Neural cell (in vitro differentiated cells): ENCODE measurements at regions not wholly inside any gene's neighbourhood (a gene's known extent, or its start where the extent isn't known, plus 50 kb on each side); places are given as distances from the start of the nearest gene placed in this dataset.

Source experiments
- H2AFZ ChIP-seq: fragments of 200-600, 300-800 bp; sonication (generic), shearing (Covaris generic); 2 replicates; pipeline ENCODE4 v1.6.0; 2014; ENCODE audit warnings: low read depth, mild to moderate bottlenecking, antibody characterized with exemption, low read length, moderate library complexity
- H3F3A ChIP-seq: fragments of 200-600 bp; shearing (Covaris generic); 2 replicates; pipeline ENCODE4 v1.6.1; 2016; ENCODE audit warnings: mild to moderate bottlenecking, moderate library complexity, mixed read lengths, antibody characterized with exemption, low read length; ENCODE audit not compliant: insufficient read depth, poor library complexity, severe bottlenecking
- H3K27ac ChIP-seq: fragments of 200-600, 300-800 bp; sonication (generic), shearing (Covaris generic); 2 replicates; pipeline ENCODE4 v1.5.1; 2014; ENCODE audit warnings: mild to moderate bottlenecking, low read length, moderate library complexity
- H3K27me3 ChIP-seq: fragments of 300-800, 200-600 bp; sonication (generic), shearing (Covaris generic); 2 replicates; pipeline ENCODE4 v1.6.0; 2014; ENCODE audit warnings: mild to moderate bottlenecking, low read depth, low read length, moderate library complexity; ENCODE audit not compliant: insufficient read depth
- H3K36me3 ChIP-seq: fragments of 300-800, 200-600 bp; sonication (generic), shearing (Covaris generic); 2 replicates; pipeline ENCODE4 v1.5.1; 2014; ENCODE audit warnings: mild to moderate bottlenecking, antibody characterized with exemption, low read length, moderate library complexity; ENCODE audit not compliant: insufficient read depth
- H3K4me2 ChIP-seq: fragments of 300-800, 200-600 bp; sonication (generic), shearing (Covaris generic); 2 replicates; pipeline ENCODE4 v1.6.0; 2014; ENCODE audit warnings: mild to moderate bottlenecking, low read length
- H3K4me3 ChIP-seq: fragments of 300-800, 200-600 bp; sonication (generic), shearing (Covaris generic); 2 replicates; pipeline ENCODE4 v1.5.1; 2014; ENCODE audit warnings: mild to moderate bottlenecking, low read length, moderate library complexity
- H3K79me2 ChIP-seq: fragments of 200-600 bp; shearing (Covaris generic); replicated peaks from 2 replicates; pipeline ENCODE4 v1.6.0; 2014; ENCODE audit warnings: mild to moderate bottlenecking, low read length, moderate library complexity; ENCODE audit not compliant: insufficient read depth
- H3K9ac ChIP-seq: fragments of 300-800, 200-600 bp; sonication (generic), shearing (Covaris generic); 2 replicates; pipeline ENCODE4 v1.6.1; 2016; ENCODE audit warnings: mild to moderate bottlenecking, low read length, mixed read lengths
- H3K9me2 ChIP-seq: fragments of 200-600 bp; shearing (Covaris generic); 2 replicates; pipeline ENCODE4 v1.6.1; 2016; ENCODE audit warnings: mild to moderate bottlenecking, low read length, mixed read lengths; ENCODE audit not compliant: insufficient read depth
- H3K9me3 ChIP-seq: fragments of 200-600, 300-800 bp; sonication (generic), shearing (Covaris generic); 2 replicates; pipeline ENCODE4 v1.6.1; 2016; ENCODE audit warnings: mild to moderate bottlenecking, mixed run types, low read length, moderate library complexity, mixed read lengths
- H4K20me1 ChIP-seq: fragments of 200-600 bp; shearing (Covaris generic); 2 replicates; pipeline ENCODE4 v1.6.1; 2016; ENCODE audit warnings: mild to moderate bottlenecking, mixed run types; ENCODE audit not compliant: insufficient read depth
- CTCF ChIP-seq: fragments of 450-650 bp; IDR thresholded peaks from 2 replicates; pipeline ENCODE4 v1.5.1; 2014; ENCODE audit warnings: antibody characterized with exemption, mild to moderate bottlenecking, moderate library complexity; ENCODE audit not compliant: poor library complexity, severe bottlenecking
- EP300 ChIP-seq: fragments of 450-650 bp; conservative IDR thresholded peaks from 2 replicates; pipeline ENCODE4 v1.6.1; 2014; ENCODE audit warnings: antibody characterized with exemption, mild to moderate bottlenecking, moderate library complexity; ENCODE audit not compliant: poor library complexity, severe bottlenecking
- EZH2 ChIP-seq: fragments of 200-600, 300-800 bp; shearing (Covaris generic), sonication (generic); IDR thresholded peaks from 2 replicates; pipeline ENCODE4 v1.6.1; 2014; ENCODE audit warnings: antibody characterized with exemption, low read length, borderline replicate concordance, mild to moderate bottlenecking; ENCODE audit not compliant: insufficient read depth, poor library complexity, severe bottlenecking
- MXI1 ChIP-seq: fragments of 450-650 bp; conservative IDR thresholded peaks from 2 replicates; pipeline ENCODE4 v1.6.1; 2014; ENCODE audit warnings: antibody characterized with exemption, mild to moderate bottlenecking; ENCODE audit not compliant: poor library complexity, severe bottlenecking
- POLR2AphosphoS5 ChIP-seq: IDR thresholded peaks from 2 replicates; pipeline ENCODE4 v1.6.1; 2012
- RAD21 ChIP-seq: fragments of 450-650 bp; conservative IDR thresholded peaks from 2 replicates; pipeline ENCODE4 v1.6.1; 2014; ENCODE audit warnings: antibody characterized with exemption, mild to moderate bottlenecking, moderate library complexity
- REST ChIP-seq: IDR thresholded peaks from 2 replicates; pipeline ENCODE4 v1.6.1; 2012; ENCODE audit warnings: borderline replicate concordance
- SMC3 ChIP-seq: fragments of 450-650 bp; conservative IDR thresholded peaks from 2 replicates; pipeline ENCODE4 v1.6.1; 2014; ENCODE audit warnings: antibody characterized with exemption, mild to moderate bottlenecking, moderate library complexity; ENCODE audit not compliant: poor library complexity
- TAF1 ChIP-seq: IDR thresholded peaks from 2 replicates; pipeline ENCODE4 v1.6.1; 2012; ENCODE audit warnings: low read depth

DNA sequence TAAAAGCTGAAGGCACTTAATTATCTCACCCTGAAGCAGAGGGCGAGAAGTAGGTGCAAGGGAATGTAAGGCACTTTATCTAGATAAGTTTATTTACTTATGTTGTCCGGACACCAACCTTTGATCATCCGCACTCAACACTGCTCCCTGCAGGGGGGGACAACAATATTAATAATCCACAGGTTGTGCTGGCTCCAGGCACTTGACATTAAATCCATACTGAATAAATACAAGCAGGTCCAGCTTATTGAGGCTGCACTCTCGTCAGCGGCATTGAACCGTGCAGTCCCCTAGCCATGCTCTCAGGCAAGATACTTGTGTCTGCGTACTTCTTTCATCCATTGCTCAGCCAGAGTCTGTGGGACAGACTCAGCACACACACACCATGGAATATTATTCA is 374.5 kb upstream of the NBEA start (continued):
- TF ChIP-seq MXI1: no peak
- TF ChIP-seq EZH2: no peak

GRCh38 chr13:34570698-34571353 is 371.2 kb upstream of the NBEA start:
- H3K36me3 ChIP-seq: no peaks in the 10 kb centered on the region

GRCh38 chr13:34571716-34572115 is 370.4 kb upstream of the NBEA start:
- Histone ChIP-seq H3F3A (no peaks in the 10 kb centered on the region), H3K79me2 (no peaks in the 10 kb centered on the region), H3K27ac (no peak overlapping the region), H3K27me3 (no peaks in the 10 kb centered on the region), H2AFZ (no peak overlapping the region), H3K4me2 (no peak overlapping the region), H4K20me1 (no peaks in the 10 kb centered on the region), H3K36me3 (no peaks in the 10 kb centered on the region), H3K9me3 (no peaks in the 10 kb centered on the region), H3K9ac (no peak overlapping the region), H3K9me2 (no peaks in the 10 kb centered on the region), H3K4me3 (no peak overlapping the region)
- no peak for TF ChIP-seq EZH2
- TF ChIP-seq TAF1: no peak
- no peak for TF ChIP-seq POLR2AphosphoS5
- no peak for TF ChIP-seq MXI1
- no peak for TF ChIP-seq EP300
- TF ChIP-seq SMC3: no peak
- TF ChIP-seq REST: no peak
- TF ChIP-seq RAD21: no peak
- TF ChIP-seq CTCF: no peak

More at GRCh38 chr13:34570698-34571353, 371.2 kb upstream of the NBEA start:
- Histone ChIP-seq H3K27ac (no peak overlapping the region), H3K9me3 (no peaks in the 10 kb centered on the region), H3K4me3 (no peak overlapping the region), H3F3A (no peaks in the 10 kb centered on the region), H3K4me2 (no peak overlapping the region), H2AFZ (no peak overlapping the region), H4K20me1 (no peaks in the 10 kb centered on the region), H3K9me2 (no peaks in the 10 kb centered on the region), H3K79me2 (no peaks in the 10 kb centered on the region), H3K27me3 (no peaks in the 10 kb centered on the region), H3K9ac (no peak overlapping the region)
- TF ChIP-seq MXI1: no peak
- TF ChIP-seq EZH2: no peak
- TF ChIP-seq RAD21: no peak
- no peak for TF ChIP-seq SMC3
